HL-60/S4 (cell line): ENCODE measurements at regions not wholly inside any gene's neighbourhood (a gene's known extent, or its start where the extent isn't known, plus 50 kb on each side); places are given as distances from the start of the nearest gene placed in this dataset.
"Not testable (repeated sequence)": the region's sequence is repeated elsewhere in the genome, so short reads cannot be mapped to it uniquely, and the experiment has no call there.

Experiments used
- in situ Hi-C: fragments of 300-500 bp; cut with MboI; formaldehyde crosslinking; loops from 2 replicates; pipeline ENCODE4 v1.14.3; 2022; ENCODE audit warnings: low sequenced_read_pairs

DNA sequence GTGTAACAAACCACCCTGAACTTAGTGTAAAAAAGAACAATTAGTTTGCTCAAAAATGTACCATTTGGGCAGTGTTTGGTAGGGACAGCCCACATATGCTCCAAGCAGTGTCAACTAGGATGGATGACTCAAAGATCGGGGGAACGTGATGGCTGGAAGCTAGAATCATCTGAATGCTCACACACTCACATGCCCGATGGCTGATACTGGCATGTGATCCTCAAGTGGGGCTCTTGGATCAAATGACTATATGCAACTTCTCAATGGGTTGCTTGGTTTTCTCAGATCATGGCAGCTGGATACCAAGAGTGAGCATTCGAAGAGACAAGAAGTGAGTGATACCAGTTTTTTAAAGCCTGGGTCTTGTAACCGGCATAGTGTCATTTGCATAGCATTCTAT lies 335.9 kb upstream of the KCNMB2 start:
- in situ Hi-C loops = no loop called here

DNA sequence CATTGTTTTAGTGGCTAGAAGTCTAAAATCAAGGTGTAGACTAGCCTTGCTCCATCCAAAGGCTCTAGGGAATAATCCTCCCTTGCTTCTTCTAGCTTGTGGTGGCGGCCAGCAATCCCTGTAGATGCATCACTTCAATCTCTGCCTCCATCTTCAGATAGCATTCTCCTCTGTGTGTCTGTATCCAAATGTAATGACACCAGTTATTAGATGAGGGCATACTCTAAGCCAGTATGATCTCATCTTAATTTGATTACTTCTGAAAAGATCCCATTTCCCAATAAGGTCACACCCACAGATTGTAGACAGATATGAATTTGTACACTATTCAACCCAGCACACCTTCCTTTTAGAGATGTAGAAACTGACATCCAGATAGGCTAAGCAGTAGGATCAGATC lies 334.5 kb upstream of the KCNMB2 start:
- in situ Hi-C loops = no loop called here

DNA sequence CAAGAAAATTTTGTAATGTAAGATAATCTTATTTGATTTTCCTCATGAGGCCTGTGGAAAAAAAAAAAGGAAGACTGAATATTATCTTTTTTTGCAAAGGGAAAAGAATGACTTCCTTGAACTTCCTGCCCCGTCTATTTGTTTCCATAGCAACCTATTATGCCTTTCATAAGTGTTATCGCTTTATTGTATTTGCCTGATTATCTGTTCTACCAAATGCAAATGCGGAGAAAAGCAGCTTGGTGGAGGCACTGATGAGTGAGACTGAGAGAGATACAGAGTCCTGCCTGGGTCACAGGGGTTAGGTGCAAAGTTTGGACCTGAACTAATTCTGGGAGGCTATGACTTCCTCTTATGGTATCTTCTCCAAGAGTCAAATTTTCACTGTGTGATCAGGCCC lies 334.0 kb upstream of the KCNMB2 start:
- in situ Hi-C loops = no loop called here

DNA sequence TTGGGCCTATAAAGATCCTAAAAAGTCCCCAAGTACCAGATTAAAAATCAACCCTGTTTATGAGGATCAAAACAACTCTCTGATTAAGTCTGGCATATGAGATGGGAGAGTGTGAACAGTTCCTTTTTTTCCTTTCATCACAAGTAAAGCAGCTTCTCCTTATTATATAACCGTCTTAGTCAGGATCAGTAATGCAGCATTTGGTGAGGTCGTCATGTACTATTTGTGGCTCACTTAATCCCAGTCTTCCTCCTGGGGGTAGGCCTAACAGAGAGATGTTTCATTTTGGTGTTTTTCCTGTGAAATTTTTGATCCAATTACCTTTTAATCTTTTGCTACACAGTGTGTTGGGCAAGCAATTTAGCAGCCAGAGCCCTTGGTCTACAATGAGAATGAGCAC lies 333.1 kb upstream of the KCNMB2 start:
- in situ Hi-C loops = no loop called here

DNA sequence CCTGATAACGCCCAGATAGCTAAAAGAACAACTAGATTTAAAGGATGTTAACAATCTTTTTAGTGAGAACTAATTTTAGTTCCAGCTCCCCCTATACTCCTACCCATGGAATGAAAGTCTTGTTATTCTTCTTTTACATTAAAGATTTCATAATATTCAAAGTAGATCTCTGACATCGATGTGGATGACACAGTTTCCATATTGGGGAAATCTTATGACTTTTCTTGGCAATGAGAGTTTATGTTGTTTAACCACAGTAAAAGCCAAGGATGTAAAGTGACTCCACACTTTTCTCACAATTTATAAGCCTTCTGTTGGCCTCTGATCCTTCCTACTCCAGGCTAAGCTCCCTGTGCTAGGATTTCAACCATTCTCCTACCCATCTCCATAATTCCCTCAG lies 332.6 kb upstream of the KCNMB2 start:
- in situ Hi-C loops = no loop called here

DNA sequence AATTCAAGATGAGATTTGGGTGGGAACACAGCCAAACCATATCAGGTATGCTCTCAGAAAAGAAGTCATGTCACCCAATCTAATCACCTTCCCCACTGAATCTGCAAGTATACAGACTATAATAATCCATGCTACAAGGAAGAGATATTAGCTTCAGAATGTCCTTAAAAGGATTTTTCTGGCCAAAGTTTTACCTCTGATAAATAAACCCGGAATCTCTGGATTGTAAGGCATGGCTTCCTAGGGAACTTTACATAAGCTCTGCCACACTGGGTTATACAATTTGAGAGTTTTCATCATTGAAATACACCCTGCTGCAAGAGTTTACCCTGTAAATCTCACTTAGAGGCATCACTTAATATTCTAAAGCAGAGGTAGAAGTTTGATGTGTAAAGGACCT lies 330.5 kb upstream of the KCNMB2 start:
- in situ Hi-C loops = no loop called here

DNA sequence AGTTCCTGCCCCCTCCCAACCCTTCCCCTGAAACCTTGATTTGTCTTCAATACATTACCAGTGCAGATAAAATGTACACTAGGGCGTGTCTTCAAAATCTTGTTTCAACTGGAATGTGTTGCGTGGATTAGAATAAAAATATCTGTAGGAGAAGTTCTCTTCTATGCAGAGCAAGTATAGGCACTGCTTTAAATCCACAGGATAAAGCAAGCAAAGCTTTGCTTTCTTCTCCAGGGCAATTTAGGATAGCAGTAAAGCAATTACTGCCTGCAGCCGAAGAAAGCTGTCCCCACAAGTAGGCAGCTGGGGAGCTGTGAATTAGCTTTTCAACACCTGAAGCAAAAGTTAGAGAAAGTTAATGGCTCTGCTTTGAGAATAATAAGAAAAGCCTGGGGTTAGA lies 329.7 kb upstream of the KCNMB2 start:
- in situ Hi-C loops = no loop called here

DNA sequence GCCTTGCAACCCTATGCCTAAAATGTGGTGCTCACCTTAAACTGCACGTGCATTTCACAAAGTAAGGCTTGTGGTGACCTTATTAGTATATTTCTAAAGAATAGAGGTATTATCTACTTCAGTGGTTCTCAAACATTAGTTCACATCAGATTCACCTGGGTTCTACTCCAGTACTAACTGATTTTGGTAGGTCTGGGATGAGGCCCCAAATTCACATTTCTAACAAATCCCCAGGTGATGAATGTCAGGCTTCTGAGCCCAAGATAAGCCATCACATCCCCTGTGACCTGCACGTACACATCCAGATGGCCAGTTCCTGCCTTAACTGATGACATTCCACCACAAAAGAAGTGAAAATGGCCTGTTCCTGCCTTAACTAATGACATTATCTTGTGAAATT lies 329.1 kb upstream of the KCNMB2 start:
- in situ Hi-C loops = not testable (repeated sequence)

DNA sequence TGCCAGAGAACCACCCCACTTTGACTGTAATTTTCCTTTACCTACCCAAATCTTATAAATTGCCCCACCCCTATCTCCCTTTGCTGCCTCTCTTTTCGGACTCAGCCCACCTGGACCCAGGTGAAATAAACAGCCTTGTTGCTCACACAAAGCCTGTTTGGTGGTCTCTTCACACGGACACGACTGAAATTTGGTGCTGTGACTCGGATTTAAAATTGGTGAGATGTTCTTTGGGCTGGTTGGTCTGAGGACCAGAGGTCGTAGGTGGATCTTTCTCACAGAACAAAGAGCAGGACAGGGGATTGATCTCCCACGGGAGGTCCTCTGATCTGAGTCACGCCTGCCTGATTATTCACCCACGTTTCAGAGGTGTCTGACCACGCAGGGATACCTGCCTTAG lies 328.6 kb upstream of the KCNMB2 start:
- in situ Hi-C loops = not testable (repeated sequence)

DNA sequence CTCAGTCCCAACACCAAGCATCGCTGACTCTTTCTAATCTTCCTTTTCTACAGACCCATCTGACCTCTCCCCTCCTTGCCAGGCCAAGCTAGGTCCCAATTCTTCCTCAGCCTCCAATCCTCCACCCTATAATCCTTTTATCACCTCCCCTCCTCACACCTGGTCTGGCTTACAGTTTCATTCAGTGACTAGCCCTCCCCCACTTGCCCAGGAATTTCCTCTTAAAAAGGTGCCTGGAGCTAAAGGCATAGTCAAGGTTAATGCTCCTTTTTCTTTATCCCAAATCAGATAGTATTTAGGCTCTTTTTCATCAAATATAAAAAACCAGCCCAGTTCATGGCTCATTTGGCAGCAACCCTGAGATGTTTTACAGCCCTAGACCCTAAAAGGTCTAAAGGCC lies 327.1 kb upstream of the KCNMB2 start:
- in situ Hi-C loops = not testable (repeated sequence)

DNA sequence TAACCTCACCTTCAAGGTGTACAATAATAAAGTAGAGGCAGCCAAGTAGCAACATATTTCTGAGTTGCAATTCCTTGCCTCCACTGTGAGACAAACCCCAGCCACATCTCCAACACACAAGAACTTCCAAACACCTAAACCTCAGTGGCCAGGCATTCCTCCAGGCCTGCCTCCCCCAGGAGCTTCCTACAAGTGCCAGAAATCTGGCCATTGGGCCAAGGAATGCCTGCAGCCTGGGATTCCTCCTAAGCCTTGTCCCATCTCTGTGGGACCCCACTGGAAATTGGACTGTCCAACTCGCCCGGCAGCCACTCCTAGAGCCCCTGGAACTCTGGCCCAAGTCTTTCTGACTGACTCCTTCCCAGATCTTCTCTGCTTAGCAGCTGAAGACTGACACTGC lies 326.6 kb upstream of the KCNMB2 start:
- in situ Hi-C loops = not testable (repeated sequence)

DNA sequence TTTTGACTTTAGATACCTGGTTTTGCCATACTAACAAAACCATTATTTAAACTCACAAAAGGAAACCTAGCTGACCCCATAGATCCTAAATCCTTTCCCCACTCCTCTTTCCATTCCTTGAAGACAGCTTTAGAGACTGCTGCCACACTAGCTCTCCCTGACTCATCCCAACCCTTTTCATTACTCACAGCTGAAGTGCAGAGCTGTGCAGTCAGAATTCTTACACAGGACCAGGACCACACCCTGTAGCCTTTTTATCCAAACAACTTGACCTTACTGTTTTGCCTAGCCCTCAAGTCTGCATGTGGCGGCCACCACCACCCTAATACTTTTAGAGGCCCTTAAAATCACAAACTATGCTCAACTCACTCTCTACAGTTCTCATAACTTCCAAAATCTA lies 325.1 kb upstream of the KCNMB2 start:
- in situ Hi-C loops = not testable (repeated sequence)

DNA sequence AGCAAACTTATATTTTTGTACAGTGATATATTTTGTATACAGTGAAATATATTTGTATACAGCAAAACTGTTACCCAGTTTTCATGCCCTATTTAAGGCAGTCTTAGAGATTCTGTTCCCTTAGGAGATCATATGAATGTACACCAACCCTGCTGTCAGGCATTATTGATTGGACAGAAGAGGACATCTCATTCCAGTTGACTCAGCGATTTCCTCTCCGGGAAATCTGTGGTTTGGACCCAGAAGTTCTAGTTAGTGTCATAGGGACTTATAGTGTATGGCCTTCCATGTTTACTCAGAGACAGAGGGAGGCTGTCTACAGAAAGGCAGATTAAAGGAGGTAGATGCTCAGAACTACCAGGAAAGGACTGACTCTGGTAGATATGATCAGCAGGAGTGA lies 318.8 kb upstream of the KCNMB2 start:
- in situ Hi-C loops = no loop called here

DNA sequence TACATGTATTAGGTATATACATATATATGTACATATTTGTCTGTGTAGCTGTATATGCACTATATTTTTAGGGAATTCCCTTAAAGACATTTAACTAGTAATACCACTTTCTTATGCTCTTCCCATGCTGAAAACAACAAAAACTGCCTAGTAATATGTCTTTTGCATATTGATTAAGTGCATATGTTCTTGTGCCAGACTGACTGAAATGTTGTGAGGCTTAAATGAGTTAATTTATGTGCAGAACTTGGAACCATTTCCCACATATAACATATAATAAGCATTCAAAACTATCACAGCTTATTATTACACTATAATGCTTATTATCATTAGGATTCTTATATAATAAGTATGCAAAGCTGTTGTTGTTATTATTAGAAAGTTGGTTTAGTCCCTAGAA lies 318.0 kb upstream of the KCNMB2 start:
- in situ Hi-C loops = no loop called here

DNA sequence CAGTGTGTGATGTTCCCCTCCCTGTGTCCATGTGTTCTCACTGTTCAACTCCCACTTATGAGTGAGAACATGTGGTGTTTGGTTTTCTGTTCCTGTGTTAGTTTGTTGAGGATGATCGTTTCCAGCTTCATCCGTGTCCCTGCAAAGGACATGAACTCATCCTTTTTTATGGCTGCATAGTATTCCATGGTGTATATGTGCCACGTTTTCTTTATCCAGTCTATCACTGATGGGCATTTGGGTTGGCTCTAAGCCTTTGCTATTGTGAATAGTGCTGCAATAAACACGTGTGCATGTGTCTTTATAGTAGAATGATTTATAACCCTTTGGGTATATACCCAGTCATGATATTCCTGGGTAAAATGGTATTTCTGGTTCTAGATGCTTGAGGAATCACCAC lies 316.6 kb upstream of the KCNMB2 start:
- in situ Hi-C loops = not testable (repeated sequence)

DNA sequence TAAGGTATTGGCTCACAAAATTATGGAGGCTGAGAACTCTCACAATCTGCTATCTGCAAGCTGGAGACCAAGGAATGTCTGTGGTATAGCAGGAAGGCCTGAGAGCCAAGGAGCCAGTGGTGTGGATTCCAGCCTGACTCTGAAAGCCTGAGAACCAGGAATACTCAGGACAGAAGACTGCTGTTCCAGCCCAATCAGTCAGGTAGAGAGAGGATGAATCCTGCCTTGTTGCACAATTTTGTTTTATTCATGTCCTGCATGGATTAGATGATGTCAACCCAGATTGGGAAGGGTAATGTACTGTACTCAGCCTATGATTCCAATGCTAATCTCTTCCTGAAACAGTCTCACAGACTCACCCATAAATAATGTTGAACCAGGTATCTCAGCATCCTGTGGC lies 312.4 kb upstream of the KCNMB2 start:
- in situ Hi-C loops = no loop called here

DNA sequence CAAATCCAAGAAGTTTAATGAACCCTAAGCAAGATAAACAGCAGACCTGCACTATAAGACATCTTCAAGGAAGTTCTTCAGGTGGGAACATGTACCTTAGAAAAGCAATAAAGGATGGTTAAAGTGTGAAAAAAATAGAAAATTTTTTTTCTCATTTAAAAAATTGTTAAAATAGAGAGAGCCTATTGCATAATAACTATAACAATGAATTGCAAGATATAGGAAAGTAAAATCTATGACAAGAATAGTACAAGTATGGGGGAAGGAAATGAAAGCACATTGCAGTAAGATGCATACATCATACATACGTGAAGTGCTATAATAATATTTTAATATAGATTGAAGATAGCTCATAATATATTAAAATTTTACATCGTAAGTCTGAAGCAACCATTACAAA lies 310.1 kb upstream of the KCNMB2 start:
- in situ Hi-C loops = no loop called here

DNA sequence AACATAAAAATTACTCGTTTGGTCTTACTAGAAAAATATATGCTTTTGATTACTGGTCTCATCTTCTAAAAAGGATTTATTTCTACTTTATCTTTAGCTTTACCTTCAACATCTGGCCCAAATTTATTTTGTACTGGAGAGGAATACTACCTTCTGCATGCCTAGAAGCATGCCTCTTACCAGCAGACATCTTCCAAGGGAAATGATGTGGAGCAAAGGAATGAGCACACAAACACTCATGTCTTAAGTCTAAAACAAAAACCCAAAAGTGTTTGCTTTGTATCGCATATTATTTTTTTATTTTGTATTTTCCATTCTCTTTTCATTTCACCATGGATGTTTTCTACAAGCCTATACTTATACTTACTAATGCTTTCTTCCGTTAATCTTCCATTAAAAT lies 304.6 kb upstream of the KCNMB2 start:
- in situ Hi-C loops = no loop called here

DNA sequence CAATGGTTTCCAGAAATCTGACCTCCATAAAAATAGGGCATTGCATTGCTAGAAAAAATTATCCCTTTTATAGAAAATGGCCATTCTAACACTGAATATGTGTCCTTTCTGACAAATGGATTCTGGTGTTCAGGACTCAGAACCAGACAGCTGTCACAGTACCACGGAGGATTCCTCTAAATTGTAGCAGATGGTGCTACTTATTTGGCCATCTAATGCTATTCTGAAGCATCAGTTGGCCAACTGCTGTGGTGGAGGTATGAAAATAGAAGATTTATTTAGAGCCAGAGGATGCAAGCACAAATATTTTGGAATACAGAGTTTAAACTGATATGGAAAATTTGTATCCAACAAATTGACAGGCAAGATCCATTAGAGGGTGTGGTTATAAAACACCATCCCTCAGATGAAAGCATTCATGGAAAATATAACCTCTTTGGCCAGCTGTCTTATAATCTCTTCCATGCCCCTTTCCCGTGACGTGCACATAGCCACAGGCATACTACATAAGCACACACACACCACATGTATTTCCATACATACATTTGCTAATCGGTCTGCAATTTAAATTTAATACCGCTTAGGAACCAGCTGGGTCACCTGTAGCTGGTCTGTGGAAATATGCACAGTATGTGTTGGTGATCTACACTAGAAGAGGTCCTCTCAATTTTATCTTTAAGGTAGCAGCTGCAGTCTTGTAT lies 302.7 kb upstream of the KCNMB2 start:
- in situ Hi-C loops = no loop called here

DNA sequence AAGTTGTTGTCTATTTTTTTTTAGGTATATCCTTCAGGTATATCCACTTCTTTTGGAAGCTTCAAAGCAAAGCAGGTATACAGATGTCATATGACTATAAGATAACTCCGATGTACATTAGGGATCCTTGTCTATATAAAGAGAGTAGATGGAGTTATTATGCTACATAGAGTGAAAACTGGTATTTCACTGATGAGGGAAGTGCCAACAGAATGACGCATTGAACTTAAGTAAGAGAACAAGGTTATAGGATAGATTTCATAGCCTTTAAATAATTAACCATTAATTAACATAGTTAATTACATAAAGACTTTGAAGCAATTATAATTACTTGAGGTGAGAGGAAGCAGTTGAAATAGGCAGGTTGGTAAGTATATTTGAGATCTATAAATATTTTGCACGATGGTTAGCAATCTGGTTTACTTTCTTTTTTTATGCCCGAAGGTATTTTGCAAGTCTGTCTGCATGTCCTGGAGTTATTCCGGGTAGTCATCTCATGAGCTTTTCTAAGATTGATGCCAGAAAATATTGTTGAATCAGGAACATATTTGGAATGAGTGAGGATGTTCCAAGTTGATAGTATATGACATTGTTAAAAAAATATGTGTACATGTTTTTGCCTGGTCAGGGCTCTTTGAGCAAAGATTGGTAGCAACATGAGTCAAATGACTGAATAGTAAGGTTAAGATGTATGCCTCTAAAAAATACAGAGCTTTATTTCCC lies 299.5 kb upstream of the KCNMB2 start:
- in situ Hi-C loops = no loop called here

DNA sequence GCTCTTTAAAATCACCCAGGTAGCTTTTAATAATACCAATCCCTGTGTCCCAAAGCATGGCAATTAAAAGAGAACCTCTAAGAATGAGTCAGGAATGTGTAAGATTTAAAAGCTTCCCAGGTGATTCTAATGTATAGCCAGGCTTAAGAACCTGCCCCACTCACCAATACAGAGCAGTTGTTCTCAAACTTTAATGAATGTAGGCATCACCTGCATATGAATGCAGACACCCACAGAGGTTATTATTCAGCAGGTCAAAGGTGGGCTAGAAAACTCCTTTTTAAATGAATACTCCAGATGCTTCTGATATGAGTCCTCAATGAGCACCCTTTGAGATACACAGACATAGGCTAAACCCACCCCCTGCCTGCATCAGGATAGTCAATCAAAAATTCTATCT lies 298.1 kb upstream of the KCNMB2 start:
- in situ Hi-C loops = no loop called here

DNA sequence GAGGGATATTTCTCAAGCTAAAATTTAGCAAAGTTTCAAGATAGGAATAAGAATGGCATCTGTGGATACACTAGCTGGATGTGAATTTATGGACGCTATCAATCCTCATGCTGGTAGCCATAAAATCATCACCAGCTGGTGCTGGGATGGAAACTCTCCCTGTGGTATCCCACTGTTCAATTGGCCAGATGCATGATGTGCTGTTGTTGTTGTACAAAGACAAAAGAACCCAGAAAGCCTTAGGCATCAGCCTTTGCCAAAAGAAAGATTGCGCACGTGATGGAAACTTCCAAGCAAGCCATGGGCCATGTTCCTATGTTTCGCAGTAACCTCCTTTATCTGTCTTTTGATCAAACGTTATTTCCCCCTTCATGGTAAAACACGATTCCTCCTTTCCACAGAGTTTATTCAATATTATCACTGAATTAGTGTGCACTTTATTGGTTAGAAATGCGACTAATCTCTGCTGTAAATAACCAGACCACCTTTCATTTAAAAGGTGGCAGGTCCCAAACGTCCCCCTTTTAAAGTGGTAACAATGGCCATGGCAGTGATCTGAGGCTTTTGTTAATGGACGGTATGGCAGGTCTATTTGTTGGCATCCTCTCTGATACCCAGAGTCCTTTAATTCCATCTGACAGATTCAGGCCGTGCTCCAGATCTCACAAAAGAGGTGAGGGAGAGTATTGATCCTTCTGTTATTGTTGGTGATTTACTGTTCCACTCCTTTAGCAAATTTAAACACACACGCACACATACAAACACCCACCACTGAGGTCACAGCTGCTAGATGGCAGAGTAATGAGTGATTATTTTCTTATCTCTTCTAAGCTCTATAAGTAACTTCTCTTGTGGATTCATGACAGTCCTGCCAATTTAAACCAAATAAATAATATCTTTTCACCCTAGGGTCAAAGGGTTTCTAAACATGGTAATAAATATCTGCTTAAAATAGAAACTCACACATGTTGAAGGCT lies 291.2 kb upstream of the KCNMB2 start:
- in situ Hi-C loops = no loop called here
